Neuronal stem cell (in vitro differentiated cells): ENCODE measurements at regions not wholly inside any gene's neighbourhood (a gene's known extent, or its start where the extent isn't known, plus 50 kb on each side); places are given as distances from the start of the nearest gene placed in this dataset.
A peak's percentile ranks its signal among the peaks of the same experiment; 100 is the strongest.

Experiments
- DNase-seq: peaks from one replicate; pipeline ENCODE4 v3.0.0-alpha.2; 2013; ENCODE audit warnings: low spot score
- H2AFZ ChIP-seq: one replicate; pipeline ENCODE4 v1.6.1; 2013; ENCODE audit warnings: mild to moderate bottlenecking, low read length, inconsistent platforms
- H2AK5ac ChIP-seq: 2 replicates; pipeline ENCODE4 v1.6.1; 2013; ENCODE audit warnings: low read depth, mild to moderate bottlenecking, inconsistent platforms, low read length, moderate library complexity, mixed read lengths
- H2BK120ac ChIP-seq: 2 replicates; pipeline ENCODE4 v1.6.1; 2013; ENCODE audit warnings: low read depth, mild to moderate bottlenecking, inconsistent platforms, low read length, moderate library complexity, mixed read lengths
- H2BK12ac ChIP-seq: one replicate; pipeline ENCODE4 v1.6.1; 2013; ENCODE audit warnings: low read length, inconsistent platforms
- H2BK15ac ChIP-seq: 2 replicates; pipeline ENCODE4 v1.6.1; 2013; ENCODE audit warnings: mild to moderate bottlenecking, low read length, inconsistent platforms, mixed read lengths
- H2BK5ac ChIP-seq: one replicate; pipeline ENCODE4 v1.6.1; 2013; ENCODE audit warnings: inconsistent platforms, mild to moderate bottlenecking, low read length, moderate library complexity
- H3K14ac ChIP-seq: one replicate; pipeline ENCODE4 v1.6.1; 2013; ENCODE audit warnings: low read length, inconsistent platforms
- H3K18ac ChIP-seq: 2 replicates; pipeline ENCODE4 v1.6.1; 2013; ENCODE audit warnings: low read length, inconsistent platforms
- H3K23ac ChIP-seq: 2 replicates; pipeline ENCODE4 v1.6.1; 2013; ENCODE audit warnings: low read depth, mild to moderate bottlenecking, mixed read lengths, low read length, inconsistent platforms; ENCODE audit not compliant: poor library complexity
- H3K27ac ChIP-seq: replicated peaks from 3 replicates; pipeline ENCODE4 v1.5.1; 2013; ENCODE audit warnings: low read length, inconsistent platforms
- H3K27me3 ChIP-seq, 3 experiments: 2 replicates each; pipeline ENCODE4 v1.6.1; 2013; ENCODE audit warnings: low read length in 3 of 3, mild to moderate bottlenecking in 2 of 3, inconsistent platforms in 1 of 3, low read depth in 1 of 3, mixed read lengths in 1 of 3, moderate library complexity in 1 of 3; ENCODE audit not compliant: control insufficient read depth in 3 of 3, insufficient read depth in 3 of 3
- H3K36me3 ChIP-seq, 2 donors: replicated peaks in 1 of 2; 2 replicates each; pipeline ENCODE4 v1.6.1; 2013; ENCODE audit warnings: low read length in 2 of 2; ENCODE audit not compliant: control insufficient read depth in 2 of 2, insufficient read depth in 2 of 2
- H3K4ac ChIP-seq: 2 replicates; pipeline ENCODE4 v1.6.1; 2013; ENCODE audit warnings: inconsistent platforms, mild to moderate bottlenecking, low read length, moderate library complexity
- H3K4me1 ChIP-seq, 2 donors: 1 replicate in 1 of 2; 2 replicates in 1 of 2; pipeline ENCODE4 v1.6.1; 2013; ENCODE audit warnings: low read length in 2 of 2, low read depth in 1 of 2; ENCODE audit not compliant: control insufficient read depth in 2 of 2, insufficient read depth in 1 of 2
- H3K4me2 ChIP-seq: one replicate; pipeline ENCODE4 v1.6.1; 2013; ENCODE audit warnings: mild to moderate bottlenecking, low read length, inconsistent platforms; ENCODE audit not compliant: insufficient read depth, poor library complexity, severe bottlenecking
- H3K4me3 ChIP-seq, 2 donors: 2 replicates each; pipeline ENCODE4 v1.5.1; 2013; ENCODE audit warnings: low read length in 2 of 2, mild to moderate bottlenecking in 2 of 2, inconsistent platforms in 1 of 2, moderate library complexity in 1 of 2
- H3K79me1 ChIP-seq: one replicate; pipeline ENCODE4 v1.6.1; 2013; ENCODE audit warnings: low read depth, mild to moderate bottlenecking, inconsistent platforms, low read length, moderate library complexity
- H3K9ac ChIP-seq: one replicate; pipeline ENCODE4 v1.6.1; 2013; ENCODE audit warnings: mild to moderate bottlenecking, low read depth, low read length, inconsistent platforms; ENCODE audit not compliant: poor library complexity
- H3K9me3 ChIP-seq, 2 donors: replicated peaks in 1 of 2; 2 replicates each; pipeline versions ENCODE3 to v1.6.1; 2013; ENCODE audit warnings: low read length in 2 of 2, mild to moderate bottlenecking in 2 of 2, inconsistent platforms in 1 of 2, low read depth in 1 of 2, mixed read lengths in 1 of 2, moderate library complexity in 1 of 2; ENCODE audit not compliant: control insufficient read depth in 2 of 2, insufficient read depth in 1 of 2
- H4K8ac ChIP-seq: one replicate; pipeline ENCODE4 v1.6.1; 2013; ENCODE audit warnings: low read depth, mild to moderate bottlenecking, inconsistent platforms, low read length, moderate library complexity
- H4K91ac ChIP-seq: one replicate; pipeline ENCODE4 v1.6.1; 2013; ENCODE audit warnings: low read length, low read depth, mild to moderate bottlenecking, inconsistent platforms; ENCODE audit not compliant: poor library complexity
- WGBS, 2 donors: extraction: QIAGEN DNeasy Blood & Tissue Kit; methylation state at CpG; one replicate each; pipeline ENCODE4 v1.1.7; 2013; ENCODE audit warnings: missing lambda C conversion rate in 2 of 2, mixed read lengths in 1 of 2; ENCODE audit not compliant: insufficient read length in 2 of 2, insufficient replicate concordance in 1 of 2; ENCODE audit errors: extremely low coverage in 2 of 2; 5-methylcytosine and 5-hydroxymethylcytosine counted together

DNA sequence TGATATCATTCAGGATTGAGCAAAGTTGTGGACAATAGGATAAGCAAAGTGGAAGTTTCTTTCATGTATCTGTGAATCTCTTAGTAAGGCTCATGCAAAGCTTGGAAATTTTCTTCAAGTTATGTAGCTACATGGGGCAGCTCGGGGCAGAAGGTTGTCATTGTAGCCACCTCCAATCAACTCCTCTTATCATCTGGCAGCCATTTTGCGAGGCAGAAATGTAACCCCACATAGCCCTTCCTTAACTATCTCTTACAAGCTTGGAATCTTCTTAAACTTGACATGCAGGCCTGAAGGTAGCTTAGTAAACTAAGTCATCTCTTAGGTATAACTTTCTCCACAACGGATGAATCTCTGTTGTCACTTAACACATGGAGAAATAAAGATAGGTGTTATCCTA is 392.8 kb downstream of the AASDHPPT start:
- Histone ChIP-seq H2AFZ (peak overlapping the region; percentile 41), H3K23ac (no peak overlapping the region), H4K8ac (no peak overlapping the region), H3K9me3 (peaks cover 0 to 3% of the 10 kb centered on the region in 2 donors), H3K18ac (no peak overlapping the region), H2AK5ac (no peak overlapping the region), H3K27ac (no peak overlapping the region), H3K79me1 (no peaks in the 10 kb centered on the region), H3K4me2 (no peak overlapping the region), H3K4me1 (peaks cover 7% of the 10 kb centered on the region in 2 donors), H3K4ac (no peak overlapping the region), H3K9ac (no peak overlapping the region), H2BK5ac (no peak overlapping the region), H2BK12ac (no peak overlapping the region), H3K4me3 (no peak overlapping the region), H4K91ac (no peak overlapping the region), H3K14ac (no peak overlapping the region), H3K27me3 (no peaks in the 10 kb centered on the region), H2BK15ac (no peak overlapping the region), H3K36me3 (no peaks in the 10 kb centered on the region), H2BK120ac (no peak overlapping the region)
- DNase-seq, result no peak
- WGBS, 2 donors, result no CpG with 5 or more reads among the region's 3 CpGs

GRCh38 chr11:106471276-106471675 is 393.8 kb downstream of the AASDHPPT start:
- WGBS, 2 donors, result no CpG with 5 or more reads among the region's 1 CpG
- Histone ChIP-seq H3K4me1 (peaks cover 6 to 7% of the 10 kb centered on the region in 2 donors), H3K9ac (no peak overlapping the region), H4K8ac (no peak overlapping the region), H3K4ac (no peak overlapping the region), H3K79me1 (no peaks in the 10 kb centered on the region), H3K4me3 (no peak overlapping the region), H3K9me3 (peaks cover 0 to 3% of the 10 kb centered on the region in 2 donors), H3K36me3 (no peaks in the 10 kb centered on the region), H4K91ac (no peak overlapping the region), H2BK120ac (no peak overlapping the region), H2BK15ac (no peak overlapping the region), H3K14ac (no peak overlapping the region), H3K4me2 (no peak overlapping the region), H3K27me3 (no peaks in the 10 kb centered on the region), H3K27ac (no peak overlapping the region), H2BK5ac (no peak overlapping the region), H2BK12ac (no peak overlapping the region), H2AFZ (no peak overlapping the region), H3K18ac (no peak overlapping the region), H3K23ac (no peak overlapping the region), H2AK5ac (no peak overlapping the region)
- no peak for DNase-seq

- no peaks in the 10 kb centered on the region for H3K36me3 ChIP-seq
- H3K27me3 ChIP-seq, result no peaks in the 10 kb centered on the region
- no peak overlapping the region for H3K18ac ChIP-seq
- H3K9me3 ChIP-seq, result peaks cover 0 to 3% of the 10 kb centered on the region in 2 donors
- WGBS, 2 donors, result no CpG with 5 or more reads among the region's 2 CpGs
- H3K14ac ChIP-seq, result no peak overlapping the region
- no peak overlapping the region for H2BK5ac ChIP-seq
- H3K4ac ChIP-seq, result no peak overlapping the region
- no peaks in the 10 kb centered on the region for H3K79me1 ChIP-seq
- H4K91ac ChIP-seq, result no peak overlapping the region
- no peak overlapping the region for H3K9ac ChIP-seq
- no peak overlapping the region for H4K8ac ChIP-seq
- no peak for DNase-seq
- no peak overlapping the region for H2AFZ ChIP-seq
- no peak overlapping the region for H3K23ac ChIP-seq
- no peak overlapping the region for H2BK15ac ChIP-seq
- no peak overlapping the region for H3K4me3 ChIP-seq
- peaks cover under 1 to 7% of the 10 kb centered on the region in 2 donors for H3K4me1 ChIP-seq
- no peak overlapping the region for H2AK5ac ChIP-seq
- no peak overlapping the region for H2BK12ac ChIP-seq
- no peak overlapping the region for H3K4me2 ChIP-seq
- no peak overlapping the region for H2BK120ac ChIP-seq
- H3K27ac ChIP-seq, result no peak overlapping the region
Measured at GRCh38 chr11:106473089-106473722, 395.7 kb downstream of the AASDHPPT start.

DNA sequence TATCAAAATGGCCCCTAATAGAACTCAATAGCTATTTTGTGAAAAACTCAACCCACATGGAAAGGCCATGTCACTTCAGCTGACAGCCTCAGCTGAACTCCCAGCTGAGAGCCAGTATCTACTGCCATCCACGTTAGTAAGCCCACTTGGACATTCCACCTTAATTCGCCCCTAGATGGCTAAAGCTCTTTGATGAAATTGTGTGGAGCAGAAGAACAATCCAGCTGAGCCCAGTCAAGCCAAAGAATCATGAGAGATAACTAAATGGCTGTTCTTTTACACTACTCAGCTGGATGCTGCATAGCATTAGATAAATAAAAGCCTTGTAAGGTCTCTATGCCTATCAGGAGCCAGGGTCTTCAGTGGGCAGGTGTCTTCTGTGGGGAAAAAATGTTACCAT is 396.8 kb downstream of the AASDHPPT start:
- Histone ChIP-seq H2AFZ (no peak overlapping the region), H3K4ac (no peak overlapping the region), H3K27ac (no peak overlapping the region), H3K4me3 (no peak overlapping the region), H3K14ac (no peak overlapping the region), H2BK12ac (peak overlapping the region; percentile 19), H3K9me3 (peaks cover 0 to 3% of the 10 kb centered on the region in 2 donors), H2BK5ac (no peak overlapping the region), H2AK5ac (no peak overlapping the region), H3K4me2 (no peak overlapping the region), H3K27me3 (no peaks in the 10 kb centered on the region), H4K91ac (no peak overlapping the region), H2BK120ac (no peak overlapping the region), H4K8ac (no peak overlapping the region), H3K79me1 (no peaks in the 10 kb centered on the region), H3K4me1 (peaks cover 0 to 4% of the 10 kb centered on the region in 2 donors), H3K18ac (no peak overlapping the region), H3K23ac (no peak overlapping the region), H2BK15ac (no peak overlapping the region), H3K9ac (no peak overlapping the region), H3K36me3 (no peaks in the 10 kb centered on the region)
- no peak for DNase-seq
- WGBS, 2 donors, result no CpG with 5 or more reads among the region's 2 CpGs
